HG03521 (cell line): ENCODE measurements at regions not wholly inside any gene's neighbourhood (a gene's known extent, or its start where the extent isn't known, plus 50 kb on each side); places are given as distances from the start of the nearest gene placed in this dataset.

Source experiments
- ATAC-seq: cut with Tn5 transposase; IDR thresholded peaks from one replicate; pipeline ENCODE4 v1.9.1; 2021; ENCODE audit warnings: mild to moderate bottlenecking, moderate library complexity; ENCODE audit not compliant: unreplicated experiment

- ATAC-seq: no peak
These were observed 864.2 kb upstream of the MGAT4C start for GRCh38 chr12:87120440-87120839.

GRCh38 chr12:87119713-87120112 lies 863.5 kb upstream of the MGAT4C start:
- no peak for ATAC-seq

GRCh38 chr12:87117526-87117925 lies 861.3 kb upstream of the MGAT4C start:
- no peak for ATAC-seq

GRCh38 chr12:87116780-87117179 lies 860.6 kb upstream of the MGAT4C start:
- no peak for ATAC-seq

GRCh38 chr12:87112571-87113345 lies 856.6 kb upstream of the MGAT4C start:
- ATAC-seq: no peak

GRCh38 chr12:87107766-87108165 lies 851.6 kb upstream of the MGAT4C start:
- no peak for ATAC-seq

GRCh38 chr12:87107270-87107669 lies 851.1 kb upstream of the MGAT4C start:
- no peak for ATAC-seq

- no peak for ATAC-seq
These were observed 839.9 kb upstream of the MGAT4C start for GRCh38 chr12:87096082-87096585.

GRCh38 chr12:87094356-87094755 lies 838.2 kb upstream of the MGAT4C start:
- no peak for ATAC-seq

- ATAC-seq: no peak
These were observed 836.2 kb upstream of the MGAT4C start for GRCh38 chr12:87092421-87092820.

GRCh38 chr12:87086118-87086891 lies 830.1 kb upstream of the MGAT4C start:
- no peak for ATAC-seq

GRCh38 chr12:87085286-87085685 lies 829.1 kb upstream of the MGAT4C start:
- no peak for ATAC-seq

- no peak for ATAC-seq
These were observed 826.6 kb upstream of the MGAT4C start for GRCh38 chr12:87082756-87083155.

- no peak for ATAC-seq
These were observed 818.6 kb upstream of the MGAT4C start for GRCh38 chr12:87074781-87075180.

- no peak for ATAC-seq
These were observed 810.1 kb upstream of the MGAT4C start for GRCh38 chr12:87066326-87066725.

- ATAC-seq: no peak
These were observed 803.0 kb upstream of the MGAT4C start for GRCh38 chr12:87059231-87059630.

- no peak for ATAC-seq
These were observed 798.0 kb upstream of the MGAT4C start for GRCh38 chr12:87054226-87054625.

GRCh38 chr12:87051621-87052020 lies 795.4 kb upstream of the MGAT4C start:
- ATAC-seq: no peak

GRCh38 chr12:87047691-87048090 lies 791.5 kb upstream of the MGAT4C start:
- no peak for ATAC-seq

- no peak for ATAC-seq
These were observed 783.3 kb upstream of the MGAT4C start for GRCh38 chr12:87039536-87039935.

- no peak for ATAC-seq
These were observed 781.9 kb upstream of the MGAT4C start for GRCh38 chr12:87038098-87038497.

- ATAC-seq: no peak
These were observed 769.8 kb upstream of the MGAT4C start for GRCh38 chr12:87025976-87026375.
